ENCODE measurements at regions not wholly inside any gene's neighbourhood (a gene's known extent, or its start where the extent isn't known, plus 50 kb on each side); places are given as distances from the start of the nearest gene placed in this dataset.
"Not testable (repeated sequence)": the region's sequence is repeated elsewhere in the genome, so short reads cannot be mapped to it uniquely, and the experiment has no call there.

DNA sequence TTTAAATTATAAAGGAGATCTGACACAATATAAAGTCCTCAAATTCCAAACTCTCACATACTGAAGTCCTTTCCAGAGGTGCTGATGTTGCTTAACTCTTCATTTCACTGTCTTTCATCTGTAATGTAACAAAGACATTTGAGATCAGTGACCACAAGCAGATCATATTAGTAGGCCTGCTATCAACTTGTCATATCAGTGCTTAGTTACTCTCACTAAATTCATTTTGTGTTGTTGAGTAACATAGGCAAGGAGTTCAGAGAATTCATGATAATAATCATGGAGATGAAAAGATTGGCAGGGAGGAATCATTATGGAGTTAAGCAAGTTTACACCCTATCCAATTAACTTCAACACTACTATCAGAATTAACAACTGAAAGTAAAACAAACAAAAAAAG, 571.0 kb upstream of the ARRDC3 start:
- DNase-seq = no peak

DNA sequence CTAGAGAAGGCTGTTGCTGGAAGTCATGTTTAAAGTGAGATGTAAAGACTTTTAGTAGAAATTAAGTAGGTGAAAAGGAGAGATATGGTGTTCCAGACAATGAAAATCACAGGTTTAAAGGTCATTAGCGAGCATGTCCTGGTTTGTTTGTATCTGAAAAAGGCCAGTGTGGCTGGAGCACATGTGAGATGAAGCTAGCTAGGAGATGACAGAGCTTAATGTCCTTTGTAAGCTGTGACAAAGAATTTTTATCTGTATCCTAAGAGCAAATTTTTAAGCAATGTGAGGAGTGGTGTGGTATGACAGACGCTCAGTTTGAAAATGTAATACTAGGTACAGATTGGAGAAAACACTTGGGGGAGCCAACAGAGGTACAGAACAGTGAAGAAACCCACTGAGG, 567.2 kb upstream of the ARRDC3 start:
- no peak for DNase-seq

DNA sequence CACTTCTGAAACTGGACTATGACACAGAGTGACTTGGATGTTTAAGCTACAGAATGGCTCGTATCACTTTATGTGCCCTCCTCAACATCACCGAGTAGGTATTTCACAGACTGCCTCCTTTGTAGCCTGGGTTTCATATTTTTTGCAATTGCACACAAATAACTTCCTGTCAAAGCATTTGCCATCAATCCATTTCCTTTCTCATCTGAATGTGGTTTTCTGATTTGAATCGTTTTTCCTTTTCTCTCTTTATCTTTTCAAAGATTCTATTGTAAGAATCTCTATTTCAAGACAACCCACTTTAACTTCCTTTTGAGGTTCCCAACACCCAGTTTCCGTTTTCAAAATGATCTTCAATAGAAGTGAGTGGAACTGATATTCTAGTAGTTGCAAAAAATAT, 563.8 kb upstream of the ARRDC3 start:
- no peak for DNase-seq

DNA sequence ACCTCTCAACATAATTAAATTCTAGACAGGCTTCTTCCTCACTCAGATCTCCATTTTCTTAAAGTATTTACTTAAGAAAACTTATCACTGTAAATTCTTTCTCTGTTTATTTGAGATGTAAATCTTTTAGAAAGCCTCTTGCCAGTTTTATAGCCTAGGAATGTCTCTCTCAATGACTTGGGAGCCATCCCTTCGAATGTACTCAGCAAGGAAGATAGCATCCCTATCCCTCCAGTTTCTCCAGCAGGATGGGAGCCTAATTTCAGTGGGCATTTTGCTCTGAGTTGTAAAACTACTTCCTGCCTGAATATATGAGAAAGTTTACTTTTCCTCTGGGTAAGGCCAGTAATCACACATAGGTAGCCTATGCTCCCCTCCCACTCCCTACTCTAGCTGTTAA, 558.5 kb upstream of the ARRDC3 start:
- DNase-seq = no peak

DNA sequence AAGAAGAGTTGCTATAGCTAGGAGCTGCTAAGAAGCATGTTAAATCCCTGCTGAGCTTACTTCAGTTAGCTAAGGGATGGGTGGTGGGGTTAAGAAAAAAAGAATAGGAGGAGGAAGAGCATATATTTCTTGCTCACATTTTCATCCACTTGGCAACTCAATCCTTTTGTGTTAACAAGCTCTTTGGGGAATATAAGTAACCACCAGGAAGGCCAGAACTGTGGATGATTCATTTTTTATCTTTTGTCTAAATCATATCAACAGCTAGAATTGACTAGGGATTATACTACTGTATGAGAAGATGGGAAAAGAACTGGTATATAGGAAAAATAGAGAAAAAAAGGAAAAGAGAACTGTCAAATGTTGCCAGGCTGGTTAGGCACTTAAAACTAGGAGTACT, 555.3 kb upstream of the ARRDC3 start:
- no peak for DNase-seq

DNA sequence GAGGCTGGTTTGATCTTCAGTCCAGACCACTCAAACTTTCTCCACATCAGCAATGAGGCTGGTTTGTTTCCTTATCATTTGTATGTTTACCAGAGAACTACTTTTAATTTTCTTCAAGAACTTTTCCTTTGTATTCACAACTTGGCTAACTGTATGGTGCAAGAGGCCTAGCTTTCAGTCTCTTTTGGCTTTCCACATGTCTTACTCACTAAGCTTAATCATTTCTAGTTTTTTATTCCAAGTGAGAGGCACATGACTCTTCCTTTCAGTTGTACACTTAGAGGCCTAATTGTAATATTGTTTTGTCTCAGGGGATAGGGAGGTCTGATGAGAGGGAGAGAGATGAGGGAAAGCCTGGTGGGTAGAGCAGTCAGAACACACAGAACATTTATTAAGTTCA, 554.0 kb upstream of the ARRDC3 start:
- DNase-seq = no peak

DNA sequence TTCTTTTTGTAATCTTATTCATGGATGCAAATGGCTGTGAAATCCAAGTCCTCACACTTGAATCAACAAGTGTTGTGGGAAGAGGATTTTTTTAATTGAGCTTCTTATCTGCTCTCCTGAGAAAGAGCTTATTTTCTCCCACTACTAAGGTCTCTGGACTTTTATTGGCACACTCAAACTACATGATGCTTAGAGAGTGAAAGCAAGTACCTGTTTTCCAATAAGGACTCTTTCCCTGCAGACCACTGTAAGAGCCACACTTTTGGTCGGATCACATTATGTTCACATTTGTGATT, 546.4 kb upstream of the ARRDC3 start:
- DNase-seq = no peak

GRCh38 chr5:91928754-91929521, 545.8 kb upstream of the ARRDC3 start:
- DNase-seq = peak; percentile 71

DNA sequence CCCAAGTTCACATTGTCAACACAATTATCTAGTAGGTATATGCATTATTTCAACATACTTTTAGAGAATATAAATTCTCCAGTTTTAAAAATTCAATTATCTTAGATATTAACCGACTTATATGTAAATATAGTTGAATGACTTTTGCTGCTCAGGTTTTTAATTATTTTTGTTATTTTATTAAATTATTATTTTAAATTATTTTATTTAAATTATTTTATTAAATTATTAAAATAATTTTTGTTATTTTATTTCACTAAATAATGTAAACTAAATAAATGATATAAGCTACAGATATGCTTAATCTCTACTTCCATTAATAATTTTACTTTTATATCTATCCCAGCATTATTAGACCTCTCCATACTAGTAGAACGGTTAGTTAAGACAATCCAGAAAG, 544.3 kb upstream of the ARRDC3 start:
- no peak for DNase-seq

GRCh38 chr5:91925249-91925648, 542.1 kb upstream of the ARRDC3 start:
- DNase-seq = no peak

GRCh38 chr5:91917037-91917814, 534.1 kb upstream of the ARRDC3 start:
- DNase-seq = not testable (repeated sequence)

DNA sequence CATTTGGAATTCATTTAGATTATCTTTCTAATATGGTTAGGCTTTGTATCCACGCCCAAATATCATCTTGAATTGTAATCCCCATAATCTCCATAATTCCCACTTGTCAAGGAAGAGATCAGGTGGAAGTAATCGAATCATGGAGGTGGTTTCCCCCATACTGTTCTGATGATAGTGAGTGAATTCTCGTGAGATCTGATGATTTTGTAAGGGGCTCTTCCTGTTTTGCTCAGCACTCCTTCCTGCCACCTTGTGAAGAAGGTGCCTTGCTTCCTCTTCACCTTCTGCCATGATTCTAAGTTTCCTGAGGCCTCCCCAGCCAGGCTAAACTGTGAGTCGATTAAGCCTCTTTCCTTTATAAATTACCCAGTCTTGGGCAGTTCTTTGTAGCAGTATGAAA, 527.5 kb upstream of the ARRDC3 start:
- no peak for DNase-seq

DNA sequence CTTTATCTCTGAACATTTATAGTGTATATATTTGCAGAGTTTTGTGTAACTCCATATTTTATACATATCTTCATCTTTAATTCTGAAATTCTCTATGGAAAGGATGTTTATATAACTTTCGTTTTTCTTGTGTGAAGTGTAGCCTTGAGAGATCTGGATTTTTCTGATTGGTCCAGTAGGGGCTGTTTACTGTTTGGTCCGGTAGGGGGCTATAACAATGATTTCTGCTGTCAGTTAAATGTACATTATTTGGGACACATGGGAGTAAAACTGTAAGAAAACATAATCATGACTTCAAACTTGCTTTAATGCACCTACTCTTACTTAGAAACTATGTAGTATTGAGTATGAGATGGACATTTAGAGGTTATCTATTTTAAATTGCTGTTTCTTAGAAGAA, 527.1 kb upstream of the ARRDC3 start:
- DNase-seq = no peak

GRCh38 chr5:91906494-91906893, 523.4 kb upstream of the ARRDC3 start:
- no peak for DNase-seq

GRCh38 chr5:91906027-91906426, 522.9 kb upstream of the ARRDC3 start:
- no peak for DNase-seq

DNA sequence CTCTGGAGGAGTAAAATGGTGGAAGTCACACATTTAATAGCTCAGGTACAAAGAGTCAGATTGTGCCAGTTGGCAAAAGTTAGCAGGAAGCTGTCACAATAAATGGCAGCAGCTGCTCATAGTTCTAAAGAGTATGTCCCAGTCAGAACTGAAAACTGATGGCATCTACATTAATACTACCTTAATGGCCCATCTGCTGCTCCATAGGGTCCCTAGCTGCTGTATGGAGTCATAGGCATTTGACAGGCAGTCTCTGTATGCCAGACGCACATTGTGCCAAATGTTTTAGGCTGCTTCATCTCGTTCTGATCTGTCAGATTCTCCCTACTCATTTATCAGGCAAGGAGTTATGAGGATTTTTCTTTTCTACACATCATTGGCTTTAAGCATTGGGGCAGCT, 515.8 kb upstream of the ARRDC3 start:
- peak; percentile 7 for DNase-seq

GRCh38 chr5:91898019-91898418, 514.9 kb upstream of the ARRDC3 start:
- DNase-seq = no peak

DNA sequence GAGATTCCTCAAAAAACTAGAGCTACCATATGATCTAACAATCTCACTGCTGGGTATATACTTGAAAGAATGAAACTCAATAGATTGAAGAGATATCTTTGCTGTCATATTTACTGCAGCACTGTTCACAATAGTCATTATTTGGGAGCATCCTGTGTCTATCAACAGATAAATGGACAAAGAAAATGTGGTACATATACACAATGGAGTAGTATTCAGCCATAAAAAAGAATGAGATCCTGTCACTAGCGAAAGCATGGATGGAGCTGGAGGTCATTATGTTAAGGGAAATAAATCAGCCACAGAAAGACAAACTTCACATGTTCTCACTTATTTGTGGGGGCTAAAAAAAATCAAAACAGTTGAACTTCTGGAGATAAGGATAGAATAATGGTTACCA, 505.7 kb upstream of the ARRDC3 start:
- DNase-seq = no peak

GRCh38 chr5:91885291-91886265, 502.5 kb upstream of the ARRDC3 start:
- DNase-seq = peak; percentile 60

- DNase-seq = no peak
These were observed 500.9 kb upstream of the ARRDC3 start for GRCh38 chr5:91884036-91884435.

DNA sequence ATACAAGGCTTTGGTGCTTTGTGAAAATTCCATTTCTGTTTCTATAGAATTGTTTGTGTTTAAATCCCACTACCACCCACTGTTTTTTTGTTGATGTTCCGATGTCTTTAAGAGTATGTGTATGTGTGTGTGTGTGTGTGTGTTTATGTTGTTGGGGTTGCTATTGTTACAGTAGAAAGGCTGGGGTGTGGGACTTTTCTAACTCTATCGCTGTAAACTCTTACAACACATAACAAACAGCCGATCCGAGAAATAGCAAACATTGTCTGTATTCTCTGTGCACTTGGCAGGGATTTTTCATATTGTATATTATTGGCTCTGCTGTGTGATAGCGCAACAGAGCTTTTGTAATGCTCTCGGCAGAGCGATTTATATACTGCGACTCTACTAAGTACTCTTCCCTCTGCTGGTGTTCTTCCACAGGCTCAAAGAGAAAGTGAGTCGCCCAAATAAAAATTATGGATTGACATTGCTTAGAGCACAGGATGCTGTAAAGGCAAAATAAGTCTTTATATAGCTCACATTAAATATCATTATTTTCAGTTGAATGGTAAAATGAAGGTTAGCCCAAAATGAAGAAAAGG, 492.2 kb upstream of the ARRDC3 start:
- DNase-seq = no peak

DNA sequence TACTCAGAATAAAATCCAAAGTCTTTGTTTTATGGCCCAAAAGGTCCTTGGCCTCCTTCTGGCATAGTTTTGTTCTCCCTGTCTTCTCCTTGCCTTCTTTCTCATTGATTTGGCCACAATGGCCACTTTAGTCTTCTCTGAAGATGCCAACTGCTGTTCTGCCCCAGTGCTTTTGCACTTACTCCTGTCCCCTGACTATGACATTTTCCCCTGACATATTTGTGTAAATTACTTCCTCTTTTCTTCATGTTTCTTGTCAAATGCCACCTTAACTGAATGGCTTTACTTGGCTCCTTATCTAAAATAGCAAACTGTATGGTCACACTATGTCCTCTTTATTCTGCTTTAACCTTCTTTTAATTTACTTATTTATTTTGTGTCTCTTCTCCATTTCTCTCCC, 484.7 kb upstream of the ARRDC3 start:
- no peak for DNase-seq

GRCh38 chr5:91865915-91866314, 482.8 kb upstream of the ARRDC3 start:
- no peak for DNase-seq
